SKM-1 (cell line): ENCODE measurements at regions not wholly inside any gene's neighbourhood (a gene's known extent, or its start where the extent isn't known, plus 50 kb on each side); places are given as distances from the start of the nearest gene placed in this dataset.

Experiments used
- DNase-seq: peaks from one replicate; lab custom pipeline; 2025; ENCODE audit not compliant: unreplicated experiment; lab: John Stamatoyannopoulos, UW

DNA sequence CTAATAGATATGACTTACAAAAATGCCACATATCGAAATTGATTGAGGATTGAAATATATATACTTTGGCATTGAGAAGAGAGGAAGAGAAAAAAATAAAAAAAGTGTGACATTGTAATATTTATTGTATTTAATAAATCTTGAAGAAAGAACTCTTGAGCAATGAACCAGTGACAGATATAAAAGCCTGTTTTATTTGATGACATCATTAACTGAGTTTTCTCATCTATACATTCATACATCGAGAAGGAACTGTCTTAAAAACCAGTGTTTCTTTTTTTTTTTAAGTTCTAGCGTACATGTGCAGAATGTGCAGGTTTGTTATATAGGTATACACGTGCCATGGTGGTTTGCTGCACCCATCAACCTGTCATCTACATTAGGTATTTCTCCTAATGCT is 368.2 kb downstream of the SNAPC1 start:
- DNase-seq = no peak

DNA sequence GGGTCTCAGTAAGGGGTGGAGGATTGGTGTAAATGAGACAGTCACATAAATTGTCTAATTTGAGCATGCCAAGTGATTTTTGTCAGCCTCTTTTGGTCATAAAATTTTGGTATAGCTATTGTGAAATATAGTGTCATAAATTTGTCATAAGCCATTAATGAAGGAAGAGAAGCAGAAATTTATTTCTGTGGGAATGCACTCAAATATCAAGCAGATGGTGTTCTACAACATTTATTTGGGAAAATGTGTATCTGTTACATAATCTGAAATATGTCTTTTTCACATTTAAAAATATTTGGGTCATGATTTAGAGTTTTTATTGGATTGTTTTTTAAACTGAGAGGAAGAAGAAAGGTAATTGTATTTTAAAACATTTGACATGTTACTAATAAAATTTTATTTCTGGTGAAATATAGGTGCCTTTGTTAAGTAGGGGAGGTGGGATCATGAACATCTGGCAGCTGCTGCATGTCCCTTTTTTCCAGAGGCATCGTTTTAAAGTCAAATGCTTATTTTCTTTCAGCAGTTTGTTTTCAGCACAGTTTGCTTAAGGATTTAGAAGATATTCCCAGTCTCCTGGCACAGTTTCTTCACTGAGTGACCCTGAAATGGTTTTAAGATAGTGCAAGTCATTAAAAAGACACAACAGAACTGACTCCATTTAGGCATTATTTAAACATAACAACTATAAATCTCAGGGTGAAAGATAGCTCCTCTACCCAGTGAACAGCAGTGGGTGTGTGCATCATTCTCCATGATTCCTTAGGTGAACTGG is 371.7 kb downstream of the SNAPC1 start:
- DNase-seq = no peak

DNA sequence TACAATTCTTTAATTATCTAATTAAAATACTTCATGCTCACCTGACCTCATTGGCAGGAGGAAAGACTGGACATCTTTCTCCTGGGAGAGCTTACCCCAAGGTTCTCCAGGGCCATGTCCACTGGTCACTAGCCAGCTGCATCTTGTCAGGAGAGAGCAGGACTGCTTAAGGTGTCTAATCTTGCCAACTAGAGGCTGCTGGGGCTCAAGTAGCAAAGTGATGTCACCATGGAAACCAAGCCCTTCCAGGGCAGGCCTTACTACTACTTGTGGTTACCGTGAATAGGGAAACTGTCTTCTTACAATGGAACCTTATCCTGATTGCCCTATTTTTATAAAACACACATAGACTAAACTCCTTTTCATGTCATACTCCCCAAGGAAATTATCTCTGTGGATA is 376.4 kb downstream of the SNAPC1 start:
- no peak for DNase-seq

DNA sequence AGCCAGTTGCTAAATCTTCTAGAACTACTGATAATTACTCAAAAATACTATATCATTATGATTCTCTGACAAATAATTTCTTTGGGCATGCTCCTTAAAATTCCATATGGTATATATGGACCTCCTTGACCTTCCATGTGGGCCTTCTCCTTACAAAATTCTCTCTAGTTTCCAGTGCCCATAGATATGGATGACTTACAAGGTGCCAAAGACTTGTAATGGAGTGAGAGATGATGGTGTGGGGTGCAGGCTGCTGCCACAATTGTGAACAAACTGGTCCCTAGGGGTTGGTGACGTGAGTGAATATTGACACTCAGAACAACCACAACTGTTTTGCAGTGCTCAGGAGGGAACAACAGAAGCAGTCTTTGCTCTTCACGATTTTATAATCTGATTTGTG is 378.9 kb downstream of the SNAPC1 start:
- DNase-seq = no peak

DNA sequence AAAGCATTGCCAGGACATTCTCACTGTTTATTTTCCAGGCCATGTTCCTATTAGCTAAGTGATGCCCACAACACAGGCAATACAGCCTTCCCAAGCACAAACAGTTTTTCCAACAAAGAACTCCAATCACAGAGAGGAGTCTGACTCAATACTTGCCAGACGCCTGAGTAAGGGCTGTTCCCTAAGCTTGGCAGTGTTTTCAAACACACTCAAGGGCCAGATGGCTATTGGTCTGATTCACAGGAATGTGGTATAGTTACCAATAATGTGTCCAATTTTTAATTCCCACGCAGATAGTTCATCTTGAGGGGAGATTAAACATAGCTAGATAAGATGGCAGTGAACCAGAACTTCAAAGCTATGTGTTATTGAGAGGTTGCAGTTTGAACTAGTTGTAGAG is 381.0 kb downstream of the SNAPC1 start:
- no peak for DNase-seq

DNA sequence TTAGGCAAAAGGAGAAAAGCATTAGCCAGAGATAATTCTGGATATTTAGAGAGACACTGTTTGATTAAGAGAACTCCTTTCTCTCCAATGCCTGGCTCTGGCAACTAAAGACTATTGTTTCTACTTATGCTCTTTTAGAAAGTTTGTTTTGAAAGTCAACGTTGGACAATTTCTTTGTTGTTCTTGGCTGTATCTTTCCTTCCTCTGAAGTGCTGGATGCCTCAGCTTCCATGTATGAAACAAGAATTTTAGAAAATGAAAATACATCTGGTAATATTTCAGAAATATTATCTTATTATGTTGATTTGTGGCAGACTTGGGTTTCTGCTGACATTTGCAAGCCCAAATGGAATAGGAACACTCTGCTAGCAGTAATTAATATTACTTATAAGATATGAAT is 382.6 kb downstream of the SNAPC1 start:
- DNase-seq = no peak

DNA sequence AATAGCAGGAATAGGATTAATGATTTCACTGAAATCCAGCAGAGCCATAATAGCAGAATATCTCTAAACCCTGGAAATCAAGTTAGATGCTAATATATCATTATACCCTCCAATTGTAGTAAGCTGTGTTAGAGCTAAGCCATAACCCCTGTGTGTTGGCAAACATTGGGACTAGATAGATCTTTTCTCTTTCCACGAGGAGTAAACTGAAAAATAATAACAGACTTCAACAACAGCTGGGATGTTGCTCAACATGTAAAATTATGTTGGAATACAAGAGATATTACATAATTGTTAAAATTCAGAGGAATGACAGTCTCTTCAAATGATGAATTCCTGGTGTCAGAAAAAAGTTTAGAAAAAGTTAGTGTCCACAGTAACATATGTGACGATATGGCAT is 383.8 kb downstream of the SNAPC1 start:
- no peak for DNase-seq

DNA sequence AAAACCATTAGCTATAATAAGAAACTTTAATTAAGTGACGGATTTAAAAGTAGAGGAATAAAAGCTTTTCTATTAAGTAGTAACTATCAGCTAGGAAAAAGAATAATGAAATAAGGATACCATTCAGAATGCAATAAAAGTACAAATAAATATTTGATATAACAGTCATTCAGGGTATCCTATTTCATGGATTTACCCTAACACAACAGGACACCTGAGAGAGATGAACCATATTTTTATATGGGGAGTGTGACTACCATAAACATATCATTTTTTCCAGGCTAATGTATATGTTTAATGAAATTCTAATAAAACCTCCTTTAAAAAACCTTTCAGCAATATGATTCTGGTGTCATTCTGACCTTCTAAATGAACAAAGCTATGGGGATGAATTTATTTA is 393.8 kb downstream of the SNAPC1 start:
- DNase-seq = no peak

DNA sequence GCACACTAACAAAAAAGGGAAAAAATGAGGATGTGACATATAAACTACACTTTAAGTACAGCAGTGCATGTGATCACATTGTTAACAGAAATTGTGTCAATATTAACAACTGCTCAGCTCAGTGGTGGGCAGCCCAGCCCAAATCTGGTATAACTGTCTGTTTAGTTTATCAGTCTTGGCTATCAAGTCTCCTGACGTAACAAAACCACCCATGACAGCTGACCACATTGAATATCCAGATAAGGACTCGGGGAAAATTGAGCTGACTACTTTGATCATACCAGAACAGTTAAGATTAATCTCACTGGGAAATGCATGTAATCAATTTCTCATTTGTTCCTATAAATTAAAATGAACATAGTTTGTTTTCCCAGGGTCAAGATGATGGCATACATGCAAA is 396.6 kb downstream of the SNAPC1 start:
- no peak for DNase-seq

DNA sequence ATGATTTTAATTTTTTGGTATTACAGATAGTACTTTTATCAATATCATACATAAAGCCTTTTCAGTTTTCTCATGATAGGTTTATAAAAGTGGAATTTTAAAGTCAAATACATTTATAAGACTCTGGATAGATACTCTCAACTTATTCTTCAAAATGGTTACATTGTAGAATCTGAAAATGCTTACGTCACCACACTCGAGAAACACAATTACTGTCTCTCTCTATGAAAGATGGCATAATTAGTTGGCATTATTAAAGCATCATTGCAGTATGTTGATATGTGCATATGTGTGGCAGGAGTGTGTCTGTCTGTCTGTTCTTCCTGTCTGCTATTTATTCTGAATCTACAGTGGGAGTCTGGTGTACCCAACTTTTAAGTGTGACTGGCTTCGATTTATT is 397.1 kb downstream of the SNAPC1 start:
- DNase-seq = no peak

DNA sequence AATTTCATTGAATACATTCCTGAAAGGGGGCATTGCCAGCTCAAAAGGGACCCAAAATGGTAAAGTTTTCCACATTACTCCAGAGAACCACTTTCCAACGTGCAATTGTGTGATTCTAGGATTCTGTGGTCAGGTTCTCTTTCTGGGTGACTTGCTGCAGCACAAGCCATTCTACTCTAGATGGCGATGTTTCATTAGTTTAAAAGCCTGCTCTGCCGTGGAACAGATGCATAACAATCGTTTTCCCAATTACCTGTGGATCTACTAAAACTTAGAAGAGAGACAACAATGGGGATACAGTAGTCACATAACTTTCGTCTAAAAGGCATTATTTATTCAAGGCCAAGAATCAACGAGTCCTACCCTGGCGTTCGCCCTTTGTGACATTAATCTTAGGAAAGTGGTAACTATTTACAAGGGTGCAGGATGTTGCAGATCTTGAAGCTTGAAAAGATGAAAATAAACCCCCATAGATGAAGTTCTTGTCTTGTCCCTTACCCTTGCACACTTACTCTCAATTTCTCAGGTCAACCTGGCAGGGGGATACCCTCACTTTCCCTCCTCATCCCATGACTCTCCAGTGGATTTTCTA is 400.9 kb downstream of the SNAPC1 start:
- DNase-seq = peak; percentile 0

DNA sequence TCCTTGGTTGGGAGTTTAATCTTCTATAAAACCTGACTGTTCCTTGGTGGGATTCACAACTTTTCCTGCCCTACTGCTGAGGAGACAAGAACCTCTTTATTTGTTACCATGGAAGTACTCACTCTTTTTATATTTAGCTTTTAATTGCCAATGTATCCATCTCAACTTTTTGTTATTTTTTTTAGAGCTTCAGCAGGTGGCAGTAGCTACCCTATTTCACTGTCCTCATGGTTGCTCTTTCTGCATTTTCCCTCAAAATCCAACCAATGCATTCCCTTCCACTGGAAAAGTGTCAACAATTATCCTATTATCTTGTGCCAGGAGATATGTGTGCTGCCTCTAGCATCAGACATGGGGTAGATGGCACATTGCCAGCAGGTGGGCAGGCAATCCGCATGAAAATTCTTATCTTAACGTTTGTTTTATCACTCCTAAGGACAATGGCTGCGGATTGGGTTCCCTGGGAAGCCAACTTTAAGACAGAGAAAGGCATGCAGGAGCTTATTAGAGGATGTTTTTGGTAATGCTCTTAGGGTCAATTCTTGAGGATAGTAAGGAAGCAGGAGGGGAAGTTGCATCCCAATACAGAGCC is 406.4 kb downstream of the SNAPC1 start:
- DNase-seq = no peak

DNA sequence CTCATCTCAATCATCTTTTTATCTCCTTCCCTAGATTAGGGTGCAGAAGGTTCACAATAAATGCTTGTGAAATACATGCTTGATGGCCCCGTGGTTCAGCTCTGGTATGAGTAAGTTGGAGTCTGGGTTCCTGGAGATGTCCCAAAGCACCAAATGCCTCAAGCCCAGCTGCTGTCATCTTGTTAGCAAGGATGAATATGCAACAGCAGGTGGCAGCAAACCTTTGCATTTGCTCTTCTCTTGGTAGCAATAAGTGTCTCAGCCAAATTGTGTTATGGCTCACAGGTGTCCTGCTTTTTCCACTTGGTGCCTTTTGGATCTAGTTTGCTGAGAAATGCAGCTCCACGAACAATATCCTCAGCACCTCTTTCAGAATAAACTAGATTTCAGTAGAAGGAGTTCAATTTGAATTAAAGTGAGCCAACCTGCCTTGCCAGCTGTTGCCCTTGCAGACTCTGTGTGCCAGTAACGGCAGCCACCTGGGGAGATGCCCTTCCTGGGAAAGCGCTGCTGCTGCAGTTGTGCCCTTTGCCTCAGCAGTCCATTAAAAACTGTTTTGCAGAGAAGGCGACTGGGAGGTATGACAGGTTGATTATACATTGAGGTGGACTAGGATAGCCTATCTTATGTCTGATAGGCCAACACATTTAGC is 417.3 kb downstream of the SNAPC1 start:
- no peak for DNase-seq

DNA sequence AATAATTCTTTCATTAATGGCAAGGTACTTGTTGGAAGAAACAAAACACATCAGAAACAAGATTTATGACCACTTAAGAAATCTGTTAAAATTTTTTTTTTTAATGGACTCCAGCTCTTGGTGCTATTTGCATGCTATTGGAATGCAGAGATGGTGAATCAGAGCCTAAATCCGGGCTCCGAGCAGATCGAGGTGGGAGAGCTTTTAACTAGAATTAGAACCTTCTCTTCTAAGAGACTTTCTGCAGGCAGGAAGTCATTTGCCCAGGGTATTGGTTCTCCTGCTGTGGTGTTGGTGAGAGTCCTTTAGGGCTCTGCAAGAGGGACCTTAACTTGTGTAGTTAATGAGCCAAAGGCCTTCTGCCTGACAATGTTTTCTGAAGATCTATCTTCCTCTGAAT is 419.4 kb downstream of the SNAPC1 start:
- no peak for DNase-seq

DNA sequence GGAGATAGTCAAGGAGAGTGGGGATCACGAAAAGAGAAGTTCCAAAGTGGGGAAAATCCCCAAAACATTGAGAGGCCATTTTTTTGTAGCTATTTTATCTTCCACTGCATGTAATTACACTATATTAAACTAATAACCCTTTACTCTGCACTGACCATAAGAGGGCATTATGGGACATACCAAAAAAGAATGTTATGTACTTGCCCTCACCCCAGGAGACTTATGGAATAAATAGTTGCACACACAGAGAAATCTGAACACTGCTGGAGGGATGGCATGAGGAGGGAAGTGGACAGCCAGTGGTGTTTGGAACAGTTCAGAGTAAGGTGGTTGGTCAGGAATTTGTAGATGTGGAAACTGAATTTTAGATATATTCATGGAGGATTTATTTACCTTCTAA is 422.9 kb downstream of the SNAPC1 start:
- no peak for DNase-seq

DNA sequence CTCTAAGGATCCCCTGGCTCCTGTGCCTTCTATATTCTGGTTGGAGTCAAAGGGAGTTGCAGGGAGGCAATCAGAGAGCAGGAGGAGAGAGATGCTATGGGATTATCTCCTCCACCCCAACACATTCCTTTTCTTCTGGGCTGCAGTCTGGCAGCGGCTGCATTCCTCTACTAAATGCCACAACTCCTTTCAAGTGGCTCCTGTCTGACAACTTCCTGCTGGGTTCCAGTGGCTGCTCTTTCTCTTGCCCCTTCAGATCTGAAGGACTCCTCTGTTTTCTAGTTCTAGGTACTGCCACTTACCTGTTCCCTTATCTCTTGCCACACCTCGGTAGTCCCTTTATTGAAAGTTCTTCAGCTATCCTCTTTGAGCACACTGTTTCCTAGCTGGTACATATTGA is 425.0 kb downstream of the SNAPC1 start:
- no peak for DNase-seq

DNA sequence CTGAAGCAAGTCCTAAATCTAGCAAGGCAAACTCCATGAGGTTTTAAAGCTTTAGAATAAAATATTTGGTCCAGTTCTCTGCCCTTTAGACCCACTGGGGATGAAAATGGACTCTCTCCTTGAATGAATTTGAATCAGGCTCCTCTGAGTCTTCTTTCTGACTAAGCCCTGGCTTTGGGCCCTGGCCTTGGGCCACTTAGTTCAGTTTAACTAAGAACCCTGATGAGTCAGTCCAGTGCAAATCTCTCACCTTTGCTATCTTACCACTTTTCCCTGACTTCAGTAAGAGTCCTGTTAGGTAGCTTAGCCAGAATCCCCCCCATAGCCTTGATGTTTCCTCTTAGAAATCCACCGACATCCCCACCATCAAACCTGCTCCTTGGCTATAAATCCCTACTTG is 427.5 kb downstream of the SNAPC1 start:
- no peak for DNase-seq

DNA sequence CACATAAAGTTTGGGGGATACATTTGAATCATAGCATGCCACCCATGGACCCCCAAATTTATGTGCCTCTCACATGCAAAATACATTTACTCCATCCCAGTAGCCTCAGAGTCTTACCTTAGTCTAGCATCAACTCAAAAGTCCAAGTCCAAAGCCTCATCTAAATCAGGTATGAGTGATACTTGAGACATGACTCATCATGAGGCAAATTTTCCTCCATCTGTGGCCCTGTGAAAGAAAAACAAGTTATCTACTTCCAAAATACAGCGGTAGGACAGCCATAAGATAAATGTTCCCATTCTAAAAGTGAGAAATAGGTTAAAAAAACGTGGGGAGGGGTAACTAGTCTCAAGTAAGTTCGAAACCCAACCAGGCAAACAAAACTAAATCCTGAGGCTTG is 444.2 kb downstream of the SNAPC1 start:
- no peak for DNase-seq

DNA sequence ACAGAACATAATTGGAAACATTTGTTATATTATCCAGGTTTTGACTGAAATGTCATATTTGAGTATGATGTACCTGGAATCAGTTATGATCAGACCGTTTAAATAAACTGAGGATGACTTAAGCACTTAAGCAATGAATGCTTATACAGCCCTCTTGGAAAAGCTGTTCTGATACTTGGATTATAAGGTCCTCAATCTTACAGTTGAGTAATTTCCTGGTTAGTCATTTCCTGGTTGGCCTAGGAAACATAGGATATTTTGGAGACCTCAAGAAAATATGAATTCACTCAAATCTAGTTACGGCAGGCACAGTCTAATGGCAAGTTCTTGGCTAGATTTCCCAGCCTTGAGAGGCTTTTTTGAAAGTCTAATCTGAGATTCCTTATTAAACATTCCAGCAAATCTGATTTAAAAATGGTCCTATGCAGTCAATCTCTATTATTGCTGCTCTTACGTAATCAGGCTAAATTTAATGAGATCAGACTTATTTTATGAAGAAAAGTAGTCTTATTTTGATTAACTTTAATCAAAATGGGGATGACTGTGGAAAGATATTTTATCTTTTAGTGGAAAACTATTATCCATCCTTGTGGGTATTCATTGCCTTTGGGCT is 447.2 kb downstream of the SNAPC1 start:
- DNase-seq = no peak

DNA sequence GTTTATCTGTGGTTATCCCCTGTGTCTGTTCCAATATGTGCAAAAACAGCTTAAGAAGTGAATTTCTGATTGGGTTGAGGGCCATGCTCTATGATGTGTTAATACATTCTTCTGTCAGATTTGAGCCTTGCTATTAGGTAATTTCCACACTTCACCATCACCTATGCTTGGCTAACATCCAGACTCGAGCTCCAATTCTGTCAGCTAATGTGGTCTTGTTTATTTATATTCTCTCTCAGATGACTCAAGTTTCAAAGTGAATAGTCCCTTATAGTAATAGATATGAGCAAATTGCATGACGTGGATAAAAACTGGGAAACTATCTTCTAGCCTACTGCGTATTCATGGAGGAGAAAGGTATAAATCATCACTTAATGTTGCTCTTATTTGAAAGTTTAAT is 451.3 kb downstream of the SNAPC1 start:
- DNase-seq = no peak

DNA sequence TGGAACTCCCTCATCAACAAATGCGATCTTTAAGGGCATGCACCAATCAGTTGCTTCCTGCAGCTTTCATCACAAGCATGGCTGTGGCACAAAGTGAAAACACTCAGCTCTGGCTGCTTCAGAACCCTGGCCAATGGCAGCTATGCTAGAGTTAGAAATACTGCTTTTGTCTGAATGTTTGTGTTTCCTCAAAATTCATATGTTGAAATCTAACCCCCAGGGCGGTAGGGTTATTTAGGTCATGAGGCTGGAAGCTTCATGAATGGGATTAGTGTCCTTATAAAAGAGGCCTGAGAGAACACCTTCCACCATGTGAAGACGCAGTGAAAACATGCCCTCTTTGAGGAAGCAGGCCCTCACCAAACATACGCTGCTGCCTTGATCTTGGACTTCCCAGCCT is 453.9 kb downstream of the SNAPC1 start:
- no peak for DNase-seq

DNA sequence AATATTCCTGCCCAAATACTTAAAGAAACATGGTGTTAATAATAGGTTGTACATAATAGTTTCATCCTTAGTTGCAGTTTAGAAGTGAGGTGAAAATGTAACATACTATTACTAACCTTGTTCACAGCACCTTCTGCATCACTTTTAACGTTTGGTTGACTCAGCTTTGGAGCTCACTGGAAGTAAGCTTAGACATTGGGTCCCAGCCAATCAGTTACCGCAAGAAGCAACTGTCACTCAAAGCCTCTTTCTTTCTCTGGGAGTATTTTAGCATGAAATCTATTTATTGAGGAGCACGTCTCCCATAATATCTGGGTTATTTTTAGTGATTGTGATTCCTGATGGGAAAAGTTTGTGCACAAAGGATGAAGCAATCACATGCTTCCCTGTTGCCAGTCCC is 472.6 kb downstream of the SNAPC1 start:
- no peak for DNase-seq
